WERI-Rb-1 (cell line): ENCODE measurements at regions not wholly inside any gene's neighbourhood (a gene's known extent, or its start where the extent isn't known, plus 50 kb on each side); places are given as distances from the start of the nearest gene placed in this dataset.

Experiments
- DNase-seq: peaks from one replicate; pipeline ENCODE4 v3.0.0-alpha.2; 2020
- H3K27ac ChIP-seq: fragments of 250-450 bp; sonication (Bioruptor Pico); 2 replicates; pipeline ENCODE4 v1.5.1; 2020; ENCODE audit warnings: mild to moderate bottlenecking, moderate library complexity
- H3K27me3 ChIP-seq: fragments of 250-450 bp; sonication (Bioruptor Pico); 2 replicates; pipeline ENCODE4 v1.5.1; 2021; ENCODE audit warnings: mild to moderate bottlenecking, low read depth, moderate library complexity; ENCODE audit not compliant: insufficient read depth, severe bottlenecking
- H3K36me3 ChIP-seq: fragments of 250-450 bp; sonication (Bioruptor Pico); 2 replicates; pipeline ENCODE4 v1.5.1; 2020; ENCODE audit warnings: mild to moderate bottlenecking, moderate library complexity
- H3K4me3 ChIP-seq: 2 replicates; pipeline ENCODE4 v1.5.1; 2011; ENCODE audit warnings: low read depth, mild to moderate bottlenecking, control low read depth, low read length
- H3K9me3 ChIP-seq: fragments of 250-450 bp; sonication (Bioruptor Pico); 2 replicates; pipeline ENCODE4 v1.5.1; 2021; ENCODE audit warnings: mild to moderate bottlenecking, moderate library complexity; ENCODE audit not compliant: severe bottlenecking
- CTCF ChIP-seq: IDR thresholded peaks from 2 replicates; pipeline ENCODE4 v1.5.1; 2011; ENCODE audit warnings: low read depth, mild to moderate bottlenecking, control low read depth, inconsistent platforms, low read length

- Histone ChIP-seq H3K27ac (no peak overlapping the region), H3K27me3 (peaks cover 34% of the 10 kb centered on the region), H3K36me3 (no peaks in the 10 kb centered on the region), H3K9me3 (peaks cover 3% of the 10 kb centered on the region), H3K4me3 (no peak overlapping the region)
- no peak for TF ChIP-seq CTCF
- no peak for DNase-seq
These were observed 82.2 kb upstream of the CXCL14 start for GRCh38 chr5:135660826-135661575.

GRCh38 chr5:135657536-135658305 lies 78.9 kb upstream of the CXCL14 start:
- TF ChIP-seq CTCF: no peak
- no peak overlapping the region for H3K4me3 ChIP-seq
- no peak overlapping the region for H3K27ac ChIP-seq
- H3K36me3 ChIP-seq: no peaks in the 10 kb centered on the region
- DNase-seq: no peak
- H3K9me3 ChIP-seq: peaks cover 3% of the 10 kb centered on the region
- peaks cover 39% of the 10 kb centered on the region for H3K27me3 ChIP-seq

- peaks cover 34% of the 10 kb centered on the region for H3K27me3 ChIP-seq
- no peak for DNase-seq
- H3K4me3 ChIP-seq: no peak overlapping the region
- no peak for TF ChIP-seq CTCF
- H3K27ac ChIP-seq: no peak overlapping the region
- H3K9me3 ChIP-seq: peaks cover 3% of the 10 kb centered on the region
- no peaks in the 10 kb centered on the region for H3K36me3 ChIP-seq
These were observed 76.7 kb upstream of the CXCL14 start for GRCh38 chr5:135655468-135655815.

GRCh38 chr5:135654761-135655467 lies 76.1 kb upstream of the CXCL14 start:
- Histone ChIP-seq H3K27ac (no peak overlapping the region), H3K9me3 (peaks cover 3% of the 10 kb centered on the region), H3K36me3 (no peaks in the 10 kb centered on the region), H3K4me3 (no peak overlapping the region), H3K27me3 (peaks cover 34% of the 10 kb centered on the region)
- DNase-seq: no peak
- TF ChIP-seq CTCF: no peak

- H3K36me3 ChIP-seq: no peaks in the 10 kb centered on the region
- no peak for DNase-seq
These were observed 72.4 kb upstream of the CXCL14 start for GRCh38 chr5:135651156-135651555.

More at GRCh38 chr5:135651156-135651555, 72.4 kb upstream of the CXCL14 start:
- H3K27ac ChIP-seq: no peak overlapping the region
- peaks cover 29% of the 10 kb centered on the region for H3K27me3 ChIP-seq
- TF ChIP-seq CTCF: no peak
- no peaks in the 10 kb centered on the region for H3K9me3 ChIP-seq
- H3K4me3 ChIP-seq: no peak overlapping the region
